C4-2B (cell line): ENCODE measurements at regions not wholly inside any gene's neighbourhood (a gene's known extent, or its start where the extent isn't known, plus 50 kb on each side); places are given as distances from the start of the nearest gene placed in this dataset.
"Not testable (repeated sequence)": the region's sequence is repeated elsewhere in the genome, so short reads cannot be mapped to it uniquely, and the experiment has no call there.

Source experiments
- ZFX ChIP-seq: fragments of 450-650 bp; IDR thresholded peaks from 2 replicates; pipeline ENCODE4 v1.6.1; 2017
- TF ChIP-seq, protein P1 (sequence below): fragments of 450-650 bp; conservative IDR thresholded peaks from 2 replicates; pipeline ENCODE4 v1.5.1; 2017; ENCODE audit warnings: mild to moderate bottlenecking

- TF ChIP-seq, protein P1, sequence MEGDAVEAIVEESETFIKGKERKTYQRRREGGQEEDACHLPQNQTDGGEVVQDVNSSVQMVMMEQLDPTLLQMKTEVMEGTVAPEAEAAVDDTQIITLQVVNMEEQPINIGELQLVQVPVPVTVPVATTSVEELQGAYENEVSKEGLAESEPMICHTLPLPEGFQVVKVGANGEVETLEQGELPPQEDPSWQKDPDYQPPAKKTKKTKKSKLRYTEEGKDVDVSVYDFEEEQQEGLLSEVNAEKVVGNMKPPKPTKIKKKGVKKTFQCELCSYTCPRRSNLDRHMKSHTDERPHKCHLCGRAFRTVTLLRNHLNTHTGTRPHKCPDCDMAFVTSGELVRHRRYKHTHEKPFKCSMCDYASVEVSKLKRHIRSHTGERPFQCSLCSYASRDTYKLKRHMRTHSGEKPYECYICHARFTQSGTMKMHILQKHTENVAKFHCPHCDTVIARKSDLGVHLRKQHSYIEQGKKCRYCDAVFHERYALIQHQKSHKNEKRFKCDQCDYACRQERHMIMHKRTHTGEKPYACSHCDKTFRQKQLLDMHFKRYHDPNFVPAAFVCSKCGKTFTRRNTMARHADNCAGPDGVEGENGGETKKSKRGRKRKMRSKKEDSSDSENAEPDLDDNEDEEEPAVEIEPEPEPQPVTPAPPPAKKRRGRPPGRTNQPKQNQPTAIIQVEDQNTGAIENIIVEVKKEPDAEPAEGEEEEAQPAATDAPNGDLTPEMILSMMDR, result not testable (repeated sequence)
- TF ChIP-seq ZFX, result not testable (repeated sequence)
Measured at GRCh38 chr5:86284400-86285190, 333.1 kb upstream of the COX7C start.
